ENCODE measurements at regions not wholly inside any gene's neighbourhood (a gene's known extent, or its start where the extent isn't known, plus 50 kb on each side); places are given as distances from the start of the nearest gene placed in this dataset.

DNA sequence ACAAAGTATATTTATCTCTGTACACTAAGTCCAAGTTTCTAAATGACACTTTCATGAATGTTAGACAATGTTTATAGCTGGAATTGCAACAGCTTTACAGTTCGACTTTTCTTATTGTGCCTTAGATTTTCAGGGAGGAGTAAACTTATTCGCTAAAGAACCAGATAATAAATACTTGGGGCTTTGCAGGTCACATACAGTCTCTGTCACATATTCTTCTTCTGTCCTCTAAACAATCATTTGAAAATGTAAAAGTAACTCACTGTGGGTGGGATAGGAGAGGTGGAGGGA is 132.6 kb downstream of the SPRY1 start:
- TF ChIP-seq CTCF (IDR thresholded peaks at IDR 0.05; ENCODE audit: insufficient read depth, low read depth, low read length): no peak
- no peak for TF ChIP-seq EZH2 (IDR thresholded peaks at IDR 0.05; ENCODE audit: insufficient read depth, low read length)
